Ovary (tissue), 7 donors: ENCODE measurements at regions not wholly inside any gene's neighbourhood (a gene's known extent, or its start where the extent isn't known, plus 50 kb on each side); places are given as distances from the start of the nearest gene placed in this dataset.

Experiments
- DNase-seq, 5 donors: peaks; one replicate each; pipeline ENCODE4 v3.0.0-alpha.2; 2019 to 2020
- H3K27ac ChIP-seq, 2 donors: fragments of 200-600 bp; one replicate each; pipeline versions ENCODE4 v1.5.1 to v1.8.0; 2019 to 2022
- H3K27me3 ChIP-seq: fragments of 200-600 bp; one replicate; pipeline ENCODE4 v1.8.0; 2022
- H3K36me3 ChIP-seq: fragments of 200-600 bp; sonication (generic); one replicate; pipeline ENCODE4 v1.5.1; 2019
- H3K4me1 ChIP-seq: one replicate; pipeline ENCODE4 v1.8.1; 2013; ENCODE audit warnings: mild to moderate bottlenecking, moderate library complexity; ENCODE audit not compliant: insufficient read depth
- H3K4me3 ChIP-seq: fragments of 200-600 bp; sonication (generic); one replicate; pipeline ENCODE4 v1.5.1; 2017
- H3K9me3 ChIP-seq, 2 donors: fragments of 200-600 bp in 1 of 2; sonication (generic) in 1 of 2; one replicate each; pipeline versions ENCODE4 v1.5.1 to v1.8.1; 2013 to 2019; ENCODE audit warnings: mild to moderate bottlenecking in 1 of 2, moderate library complexity in 1 of 2
- CTCF ChIP-seq, 3 donors: fragments of 450-650 bp in 2 of 3; fragments of 200-600 bp in 1 of 3; IDR thresholded peaks; one replicate each; pipeline versions ENCODE4 v1.5.1 to v1.8.0; 2016 to 2022; ENCODE audit warnings: antibody characterized with exemption in 3 of 3, mild to moderate bottlenecking in 1 of 3
- EP300 ChIP-seq: sonication (generic); formaldehyde crosslinking; IDR thresholded peaks from one replicate; pipeline ENCODE4 v1.6.1; 2017; ENCODE audit warnings: antibody characterized with exemption
- POLR2A ChIP-seq: fragments of 450-650 bp; IDR thresholded peaks from one replicate; pipeline ENCODE4 v1.6.1; 2017; ENCODE audit warnings: antibody characterized with exemption, mild to moderate bottlenecking, moderate library complexity
- WGBS, 3 donors: extraction: QIAGEN DNeasy Blood & Tissue Kit in 1 of 3; methylation state at CpG; one replicate each; pipeline versions ENCODE4 v1.1.5 to v1.1.7; 2013 to 2017; 5-methylcytosine and 5-hydroxymethylcytosine counted together
- intact Hi-C, 4 donors: fragments of 100-400 bp; cut with DNase I; formaldehyde crosslinking; loops; one replicate each; pipeline versions ENCODE4 v1.11.0 to v1.15.1; 2022 to 2023
- donor health status: DM: no; HTN: no; CAD: no; lungs with moderate emphysema.
- donor health status: DM: no; HTN: no; CAD: no.
- donor health status: Bipolar disorder and iron deficiency.
- donor health status: DM: no; HTN: no; CAD: no.
- donor health status: DM: yes; HTN: yes; CAD: no.

GRCh38 chr13:105530468-105530867 is 1005.0 kb downstream of the EFNB2 start:
- Histone ChIP-seq H3K9me3 (no peaks in the 10 kb centered on the region), H3K4me1 (no peaks in the 10 kb centered on the region), H3K27ac (no peak overlapping the region), H3K4me3 (no peak overlapping the region), H3K27me3 (no peaks in the 10 kb centered on the region), H3K36me3 (no peaks in the 10 kb centered on the region)
- WGBS, 3 donors: 93 to 94% (median 93%) methylated on average over 3 of the region's 3 CpGs
- DNase-seq: no peak
- intact Hi-C loops: no loop called here
- TF ChIP-seq EP300: no peak

GRCh38 chr13:105527127-105527526 is 1008.3 kb downstream of the EFNB2 start:
- no peak overlapping the region for H3K27ac ChIP-seq
- intact Hi-C loops: no loop called here
- no peak overlapping the region for H3K4me3 ChIP-seq
- no peaks in the 10 kb centered on the region for H3K36me3 ChIP-seq
- H3K27me3 ChIP-seq: no peaks in the 10 kb centered on the region
- H3K4me1 ChIP-seq: no peaks in the 10 kb centered on the region
- WGBS, 3 donors: 82 to 95% (median 93%) methylated on average over 5 of the region's 5 CpGs
- TF ChIP-seq EP300 (no peak), CTCF (IDR thresholded peaks at IDR 0.05) (no peak), POLR2A (no peak)
- no peaks in the 10 kb centered on the region for H3K9me3 ChIP-seq
- no peak for DNase-seq

DNA sequence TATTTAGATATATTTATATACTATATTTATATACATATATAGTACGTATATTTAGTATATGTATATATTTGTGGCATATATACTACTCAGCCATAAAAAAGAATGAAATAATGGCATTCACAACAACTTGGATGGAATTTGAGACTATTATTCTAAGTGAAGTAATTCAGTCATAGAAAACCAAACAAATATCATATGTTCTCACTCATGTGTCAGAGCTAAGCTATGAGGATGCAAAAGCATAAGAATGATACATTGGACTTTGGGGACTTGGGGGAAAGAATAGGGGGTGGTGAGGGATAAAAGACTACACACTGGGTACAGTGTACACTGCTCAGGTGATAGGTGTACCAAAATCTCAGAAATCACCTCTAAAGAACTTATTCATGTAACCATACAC is 1015.7 kb downstream of the EFNB2 start:
- Histone ChIP-seq H3K9me3 (no peaks in the 10 kb centered on the region), H3K36me3 (no peaks in the 10 kb centered on the region), H3K27me3 (no peaks in the 10 kb centered on the region), H3K27ac (no peak overlapping the region), H3K4me1 (no peaks in the 10 kb centered on the region), H3K4me3 (no peak overlapping the region)
- TF ChIP-seq POLR2A: no peak
- no peak for TF ChIP-seq EP300
- no peak for TF ChIP-seq CTCF (IDR thresholded peaks at IDR 0.05)
- WGBS, 3 donors: 0 to 30% (median 1%) methylated on average over 1 of the region's 1 CpG
- intact Hi-C loops: no loop called here
- no peak for DNase-seq

DNA sequence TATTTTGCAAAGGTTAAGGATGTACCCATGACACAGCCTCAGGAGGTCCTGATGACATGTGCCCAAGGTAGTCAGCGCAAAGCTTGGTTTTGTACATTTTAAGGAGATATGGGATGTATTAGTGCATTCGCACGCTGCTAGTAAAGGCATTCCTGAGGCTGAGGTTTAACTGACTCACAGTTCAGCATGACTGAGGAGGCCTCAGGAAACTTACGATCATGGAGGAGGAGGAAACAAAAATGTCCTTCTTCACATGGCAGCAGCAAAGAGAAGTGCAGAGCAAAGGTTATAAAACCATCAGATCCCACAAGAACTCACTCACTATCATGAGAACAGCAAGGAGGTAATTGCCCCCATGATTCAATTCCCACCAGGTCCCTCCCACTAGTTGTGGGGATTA is 1017.4 kb downstream of the EFNB2 start:
- Histone ChIP-seq H3K9me3 (no peaks in the 10 kb centered on the region), H3K27ac (no peak overlapping the region), H3K4me1 (no peaks in the 10 kb centered on the region), H3K36me3 (no peaks in the 10 kb centered on the region), H3K4me3 (no peak overlapping the region), H3K27me3 (no peaks in the 10 kb centered on the region)
- intact Hi-C loops: no loop called here
- no peak for TF ChIP-seq POLR2A
- TF ChIP-seq EP300: no peak
- TF ChIP-seq CTCF (IDR thresholded peaks at IDR 0.05): no peak
- DNase-seq: no peak
- 93 to 98% (median 93%) methylated on average over 4 of the region's 4 CpGs for WGBS, 3 donors

- 89 to 92% (median 90%) methylated on average over 4 of the region's 4 CpGs for WGBS, 3 donors
- no peak for DNase-seq
- TF ChIP-seq POLR2A (no peak), EP300 (no peak), CTCF (IDR thresholded peaks at IDR 0.05) (no peak)
- Histone ChIP-seq H3K9me3 (no peaks in the 10 kb centered on the region), H3K27me3 (no peaks in the 10 kb centered on the region), H3K27ac (no peak overlapping the region), H3K36me3 (no peaks in the 10 kb centered on the region), H3K4me1 (no peaks in the 10 kb centered on the region), H3K4me3 (no peak overlapping the region)
- intact Hi-C loops: no loop called here
Observed at GRCh38 chr13:105514401-105514800, 1021.1 kb downstream of the EFNB2 start.
